ENCODE measurements at regions not wholly inside any gene's neighbourhood (a gene's known extent, or its start where the extent isn't known, plus 50 kb on each side); places are given as distances from the start of the nearest gene placed in this dataset.

DNA sequence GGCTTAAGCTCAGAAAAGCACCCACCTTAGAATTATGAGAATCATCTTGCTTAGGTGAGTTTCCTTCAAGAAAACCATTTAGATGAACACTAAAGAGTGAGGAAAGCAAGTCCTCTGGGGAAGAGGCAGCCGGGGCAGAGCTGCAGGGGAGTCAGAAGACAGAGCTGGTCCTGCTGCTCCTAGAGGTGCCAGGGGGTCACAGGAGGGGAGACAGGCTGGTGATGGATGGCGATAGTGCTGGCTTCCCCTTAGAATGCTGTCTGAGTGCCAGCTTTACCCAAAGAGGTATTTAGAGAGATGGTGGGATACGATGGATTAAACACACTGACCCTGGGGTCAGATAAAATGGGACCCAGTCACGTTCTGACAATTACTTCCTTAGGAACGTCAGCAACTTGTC is 269.4 kb downstream of the TDRD15 start:
- no peak for TF ChIP-seq BHLHE40 (IDR thresholded peaks at IDR 0.05; ENCODE audit: borderline replicate concordance)
- TF ChIP-seq ZNF384 (IDR thresholded peaks at IDR 0.05): no peak
- TF ChIP-seq NFRKB (IDR thresholded peaks at IDR 0.05): no peak
- TF ChIP-seq SP1 (IDR thresholded peaks at IDR 0.05): no peak
- TF ChIP-seq TARDBP (IDR thresholded peaks at IDR 0.05): no peak
- no peak for TF ChIP-seq SUZ12 (IDR thresholded peaks at IDR 0.05)
- TF ChIP-seq ARNT (IDR thresholded peaks at IDR 0.05): no peak
- no peak for TF ChIP-seq FOXK2 (IDR thresholded peaks at IDR 0.05)
- TF ChIP-seq ELF4 (IDR thresholded peaks at IDR 0.05): no peak
- TF ChIP-seq, protein P1, sequence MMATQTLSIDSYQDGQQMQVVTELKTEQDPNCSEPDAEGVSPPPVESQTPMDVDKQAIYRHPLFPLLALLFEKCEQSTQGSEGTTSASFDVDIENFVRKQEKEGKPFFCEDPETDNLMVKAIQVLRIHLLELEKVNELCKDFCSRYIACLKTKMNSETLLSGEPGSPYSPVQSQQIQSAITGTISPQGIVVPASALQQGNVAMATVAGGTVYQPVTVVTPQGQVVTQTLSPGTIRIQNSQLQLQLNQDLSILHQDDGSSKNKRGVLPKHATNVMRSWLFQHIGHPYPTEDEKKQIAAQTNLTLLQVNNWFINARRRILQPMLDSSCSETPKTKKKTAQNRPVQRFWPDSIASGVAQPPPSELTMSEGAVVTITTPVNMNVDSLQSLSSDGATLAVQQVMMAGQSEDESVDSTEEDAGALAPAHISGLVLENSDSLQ (IDR thresholded peaks at IDR 0.05): no peak
- TF ChIP-seq LEF1 (IDR thresholded peaks at IDR 0.05; ENCODE audit: borderline replicate concordance): no peak
